GM20431 (cell line): ENCODE measurements at regions not wholly inside any gene's neighbourhood (a gene's known extent, or its start where the extent isn't known, plus 50 kb on each side); places are given as distances from the start of the nearest gene placed in this dataset.
"Not testable (repeated sequence)": the region's sequence is repeated elsewhere in the genome, so short reads cannot be mapped to it uniquely, and the experiment has no call there.

Experiments
- in situ Hi-C: fragments of 300-500 bp; cut with MseI, MboI; formaldehyde crosslinking; loops from one replicate; pipeline ENCODE4 v1.15.0; 2020; ENCODE audit warnings: low sequenced_read_pairs; ENCODE audit not compliant: unreplicated experiment

DNA sequence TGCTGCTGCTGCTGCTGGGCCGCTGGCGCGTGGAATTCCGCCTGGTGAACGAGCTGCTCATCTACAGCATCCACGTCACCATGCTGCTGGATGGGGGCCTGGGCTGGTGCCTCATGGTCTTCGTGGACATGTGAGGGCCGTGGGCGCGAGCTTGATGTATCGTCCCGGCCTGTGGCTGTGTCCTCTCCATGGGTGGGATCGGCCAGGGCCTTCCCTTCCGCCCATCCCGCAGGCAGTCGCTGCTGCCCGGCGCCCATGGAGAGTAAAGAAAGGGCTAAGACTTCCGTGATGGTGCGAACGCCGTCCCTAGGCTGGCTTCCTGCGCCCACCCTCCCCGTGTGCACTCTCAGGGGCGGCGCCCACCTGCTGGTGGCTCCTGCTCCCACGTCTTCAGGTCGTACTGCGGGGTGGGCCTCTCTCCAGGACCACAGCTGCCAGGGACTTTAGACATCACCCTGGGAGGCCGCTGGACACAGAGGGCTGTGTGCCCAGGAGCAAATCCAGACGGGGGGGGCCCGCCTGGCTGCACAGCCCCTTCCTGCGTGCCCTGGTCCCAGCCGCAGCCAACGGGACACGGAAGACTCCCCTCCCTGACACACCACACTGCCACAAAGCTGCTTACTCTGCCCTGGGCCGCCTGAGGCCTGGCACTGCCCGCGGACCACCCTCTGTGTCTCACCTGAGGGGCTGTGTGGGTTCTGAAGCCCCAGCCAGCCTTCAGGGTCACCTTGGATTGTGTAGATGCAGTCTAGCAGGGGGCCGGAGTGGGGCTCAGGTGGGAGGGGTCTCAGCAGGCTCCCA is 167.5 kb downstream of the SEPTIN7 start:
- in situ Hi-C loops, result no loop called here

GRCh38 chr7:35969066-35969465 is 168.2 kb downstream of the SEPTIN7 start:
- in situ Hi-C loops, result no loop called here

DNA sequence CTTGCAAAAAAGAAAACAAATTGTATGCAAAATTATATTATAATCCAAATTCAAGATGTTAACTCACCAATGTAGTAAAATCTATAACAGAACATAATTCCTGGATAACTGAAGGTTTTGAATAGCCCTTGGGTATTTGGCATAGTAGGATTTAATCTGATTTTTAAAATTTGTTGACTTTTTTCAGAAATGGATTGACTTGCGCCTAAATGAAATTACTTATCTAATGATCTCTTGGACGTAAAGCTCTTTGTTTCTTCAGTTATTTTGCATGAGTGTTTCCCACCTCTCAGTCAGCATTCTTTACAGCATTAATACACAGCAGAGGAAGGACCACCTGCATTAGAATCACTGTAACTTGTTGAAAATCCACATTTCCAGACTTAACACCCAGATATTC is 169.6 kb downstream of the SEPTIN7 start:
- in situ Hi-C loops, result no loop called here

GRCh38 chr7:35971133-35971891 is 170.5 kb downstream of the SEPTIN7 start:
- in situ Hi-C loops, result no loop called here

DNA sequence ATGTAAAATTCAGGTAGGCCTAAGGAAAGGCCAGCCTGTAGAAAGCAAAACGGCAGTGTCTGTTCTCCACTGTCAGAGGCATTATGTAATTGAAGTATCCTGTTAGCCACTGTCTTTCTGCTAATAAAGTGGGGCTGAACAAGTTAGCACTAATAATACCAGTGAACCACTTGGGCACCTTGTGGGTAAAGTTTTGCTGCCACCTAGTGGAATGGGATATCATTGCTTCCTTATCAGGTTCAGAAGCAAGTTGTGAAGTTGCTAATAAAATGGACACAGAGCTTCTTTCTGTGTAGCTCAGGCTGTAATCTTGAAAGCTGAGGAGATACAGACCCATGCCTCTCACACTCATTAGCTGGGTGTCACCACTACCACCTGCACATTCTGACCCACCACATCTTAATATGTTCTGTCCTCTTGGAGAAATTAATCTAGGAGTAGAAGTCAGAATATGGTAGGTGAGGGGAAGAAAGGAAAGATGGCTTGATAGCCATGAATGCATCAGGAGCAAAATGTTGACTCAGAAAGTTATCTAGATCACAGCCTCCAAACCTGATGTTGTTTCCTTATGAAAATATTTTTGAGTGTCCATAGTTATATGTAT is 175.1 kb downstream of the SEPTIN7 start:
- in situ Hi-C loops, result no loop called here

GRCh38 chr7:35978816-35979640 is 174.0 kb upstream of the EEPD1 start:
- in situ Hi-C loops, result not testable (repeated sequence)

GRCh38 chr7:35982600-35982999 is 170.5 kb upstream of the EEPD1 start:
- in situ Hi-C loops, result no loop called here

GRCh38 chr7:35983626-35984025 is 169.4 kb upstream of the EEPD1 start:
- in situ Hi-C loops, result no loop called here

DNA sequence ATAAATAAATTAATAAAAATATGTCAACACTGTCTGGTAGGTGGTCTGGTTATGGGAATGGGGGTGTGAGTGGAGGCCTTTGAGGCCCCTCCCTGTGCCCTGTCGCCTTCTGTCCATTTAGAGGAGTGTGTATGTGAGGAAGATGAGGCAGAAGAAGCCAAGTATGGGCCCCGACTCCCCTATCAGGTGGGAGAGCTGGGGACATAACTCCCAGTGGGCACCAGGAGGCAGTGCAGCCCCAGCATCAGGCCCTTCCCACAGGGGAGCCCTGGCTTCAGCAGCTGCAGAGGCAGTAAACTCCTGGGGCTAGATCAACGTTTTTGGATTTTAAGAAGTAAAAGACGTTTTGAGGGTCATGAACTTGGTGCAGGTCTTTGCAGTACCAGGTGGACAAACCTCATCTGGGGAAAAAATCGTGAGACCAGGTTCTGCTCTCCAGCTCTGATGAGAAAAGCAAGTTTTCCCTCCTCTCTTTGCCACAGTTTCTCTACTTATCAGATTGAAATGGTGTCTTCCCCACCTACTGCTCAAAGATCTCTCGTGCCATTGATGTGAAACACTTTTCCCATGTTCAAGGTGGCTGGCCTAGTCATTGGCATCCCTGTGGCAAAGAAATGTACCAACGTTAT is 167.8 kb upstream of the EEPD1 start:
- in situ Hi-C loops, result no loop called here

DNA sequence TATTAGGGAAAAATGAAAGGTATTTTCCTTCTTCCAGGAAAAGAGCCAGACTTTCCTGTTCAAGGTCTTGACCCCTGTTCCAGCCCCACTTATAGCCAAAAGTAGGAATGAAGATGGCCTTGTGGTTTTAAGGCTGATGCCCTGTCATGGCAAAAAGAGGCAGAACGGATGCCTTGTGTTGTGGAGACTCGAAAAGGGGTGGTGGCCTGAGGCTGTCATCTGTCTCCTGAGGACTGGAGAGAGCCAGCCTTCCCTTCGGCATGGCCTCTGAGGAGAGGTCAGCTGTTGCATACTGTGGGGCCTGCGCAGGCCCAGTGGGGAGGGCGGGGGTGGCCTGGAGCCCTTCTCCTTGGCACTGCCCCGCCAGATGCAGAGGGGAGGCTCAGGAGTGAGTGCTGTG is 166.0 kb upstream of the EEPD1 start:
- in situ Hi-C loops, result no loop called here

GRCh38 chr7:35988105-35988504 is 164.9 kb upstream of the EEPD1 start:
- in situ Hi-C loops, result no loop called here

DNA sequence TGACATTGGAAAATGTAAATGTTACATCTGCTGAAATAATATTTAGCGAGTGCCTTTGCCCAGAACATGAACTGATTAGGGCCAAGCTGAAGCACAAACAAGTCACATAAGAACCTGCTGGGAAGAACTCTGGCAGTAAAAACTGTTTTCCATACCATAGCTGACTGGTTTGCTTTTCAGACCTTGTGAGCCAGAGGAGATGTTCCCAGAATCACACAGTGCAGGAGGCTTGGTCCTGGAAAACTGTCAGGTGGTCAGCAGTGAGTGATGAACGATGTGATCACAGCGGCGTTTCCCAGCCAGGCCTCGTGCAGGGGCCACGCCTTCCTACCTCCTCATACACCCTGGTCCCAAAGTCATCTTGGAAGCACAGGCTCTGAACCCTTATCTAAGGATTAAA is 164.2 kb upstream of the EEPD1 start:
- in situ Hi-C loops, result no loop called here

DNA sequence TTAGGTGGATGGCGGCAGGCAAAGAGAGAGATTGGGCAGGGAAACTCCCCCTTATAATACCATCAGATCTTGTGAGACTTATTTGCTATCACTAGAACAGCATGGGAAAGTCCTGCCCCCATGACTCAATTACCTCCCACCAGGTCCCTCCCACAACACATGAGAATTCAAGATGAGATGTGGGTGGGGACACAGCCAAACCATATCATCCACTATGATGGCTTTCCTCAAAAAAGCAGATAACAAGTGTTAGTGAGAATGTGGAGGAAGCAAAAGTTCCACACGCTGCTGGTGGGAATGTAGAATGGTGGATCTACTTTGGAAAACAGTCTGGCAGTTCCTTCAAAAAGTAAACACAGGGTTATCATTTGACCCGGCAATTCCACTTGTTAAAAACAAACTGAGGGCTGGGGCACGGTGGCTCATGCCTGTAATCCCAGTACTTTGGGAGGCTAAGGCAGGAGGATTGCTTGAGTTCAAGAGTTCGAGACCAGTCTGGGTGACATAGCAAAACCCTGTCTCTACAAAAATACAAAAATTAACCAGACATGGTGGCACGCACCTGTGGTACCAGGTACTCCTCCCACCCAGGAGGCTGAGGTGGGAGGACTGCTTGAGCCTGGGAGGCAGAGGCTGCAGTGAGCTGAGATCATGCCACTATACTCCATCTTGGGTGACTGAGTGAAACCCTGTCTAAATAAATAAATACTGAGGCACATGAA is 161.4 kb upstream of the EEPD1 start:
- in situ Hi-C loops, result loop anchor here (10.0 kb wide), 1 partner anchor 293 kb away; no protein-coding TSS in a partner anchor

DNA sequence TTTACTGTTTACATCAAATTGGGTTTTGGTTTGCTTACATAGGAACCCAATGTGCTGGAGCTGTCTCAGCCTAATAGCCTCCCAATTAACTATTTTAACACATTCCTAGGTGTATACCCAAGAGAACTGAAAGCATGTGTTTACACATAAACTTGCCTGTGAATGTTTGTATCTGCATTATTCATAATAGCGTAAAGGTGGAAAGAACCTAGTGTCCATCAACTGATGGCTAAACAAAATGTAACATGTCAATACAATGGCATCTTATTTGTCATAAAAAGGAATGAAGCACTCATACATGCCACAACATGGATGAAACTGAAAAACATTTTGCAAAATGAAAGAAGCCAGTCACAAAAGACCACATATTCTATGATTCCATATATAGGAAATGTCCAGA is 160.6 kb upstream of the EEPD1 start:
- in situ Hi-C loops, result loop anchor here (10.0 kb wide), 1 partner anchor 292 kb away; no protein-coding TSS in a partner anchor

- in situ Hi-C loops, result loop anchor here (10.0 kb wide), 1 partner anchor 292 kb away; no protein-coding TSS in a partner anchor
These were observed 159.9 kb upstream of the EEPD1 start for GRCh38 chr7:35993113-35993512.

- in situ Hi-C loops, result loop anchor here (10.0 kb wide), 1 partner anchor 291 kb away; no protein-coding TSS in a partner anchor
These were observed 159.1 kb upstream of the EEPD1 start for GRCh38 chr7:35993676-35994606.

DNA sequence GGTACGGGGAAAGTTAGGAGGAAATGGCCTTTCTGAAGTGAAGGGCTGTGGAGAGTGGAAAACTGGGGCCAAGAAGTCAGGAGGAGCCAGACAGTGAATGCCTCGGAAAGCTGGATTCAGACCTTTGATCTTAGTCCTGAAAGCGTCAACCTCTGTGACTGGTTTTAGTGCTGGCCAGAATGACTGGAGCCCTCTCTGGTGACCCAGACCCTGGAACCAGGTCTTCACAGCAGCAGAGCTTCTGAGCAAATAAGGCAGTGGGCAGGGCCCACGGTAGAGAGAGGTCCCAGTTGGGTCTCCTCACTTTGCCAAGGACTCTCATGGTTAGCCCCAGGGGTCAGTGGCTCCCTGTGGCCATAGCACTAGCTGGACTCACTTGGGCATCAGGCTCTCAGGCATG is 157.7 kb upstream of the EEPD1 start:
- in situ Hi-C loops, result loop anchor here (10.0 kb wide), 1 partner anchor 289 kb away; no protein-coding TSS in a partner anchor

GRCh38 chr7:35998481-35998880 is 154.6 kb upstream of the EEPD1 start:
- in situ Hi-C loops, result loop anchor here (10.0 kb wide), 1 partner anchor 286 kb away; no protein-coding TSS in a partner anchor
